ENCODE measurements at regions not wholly inside any gene's neighbourhood (a gene's known extent, or its start where the extent isn't known, plus 50 kb on each side); places are given as distances from the start of the nearest gene placed in this dataset.

GRCh38 chr2:148582679-148583511, 61.7 kb upstream of the EPC2 start:
- TF ChIP-seq POLR2A (IDR thresholded peaks at IDR 0.05; ENCODE audit: low read depth, low read length) (no peak), TAF1 (IDR thresholded peaks at IDR 0.05; ENCODE audit: borderline replicate concordance, low read depth, low read length) (no peak)
